CD8-positive, alpha-beta memory T cell (primary cell): ENCODE measurements at regions not wholly inside any gene's neighbourhood (a gene's known extent, or its start where the extent isn't known, plus 50 kb on each side); places are given as distances from the start of the nearest gene placed in this dataset.

Experiments
- CTCF ChIA-PET: fragments of 350-600 bp; sonication (Branson Sonifier 250); formaldehyde crosslinking; loops from one replicate; lab custom pipeline; 2021; ENCODE audit warnings: antibody characterized with exemption; lab: Charles Lee
- POLR2A ChIA-PET: fragments of 350-600 bp; sonication (Branson Sonifier 250); formaldehyde crosslinking; loops from one replicate; lab custom pipeline; 2021; ENCODE audit warnings: antibody characterized with exemption; lab: Charles Lee
- DNase-seq, 5 donors: peaks; one replicate each; pipeline versions ENCODE4 v3.0.0 to v3.0.0-alpha.2; 2020 to 2022; ENCODE audit warnings: mixed read lengths in 1 of 5
- H3K27ac ChIP-seq: one replicate; pipeline ENCODE4 v1.7.0; 2013; ENCODE audit warnings: low read depth, mild to moderate bottlenecking, low read length, moderate library complexity
- H3K27me3 ChIP-seq: 2 replicates; pipeline ENCODE4 v1.7.0; 2013; ENCODE audit warnings: low read length, mild to moderate bottlenecking; ENCODE audit not compliant: insufficient read depth, poor library complexity, severe bottlenecking
- H3K36me3 ChIP-seq: 2 replicates; pipeline ENCODE4 v1.7.0; 2013; ENCODE audit warnings: mild to moderate bottlenecking, low read length, moderate library complexity; ENCODE audit not compliant: insufficient read depth
- H3K4me1 ChIP-seq: 2 replicates; pipeline ENCODE4 v1.7.0; 2013; ENCODE audit warnings: mild to moderate bottlenecking, low read length, moderate library complexity; ENCODE audit not compliant: insufficient read depth
- H3K4me3 ChIP-seq: 2 replicates; pipeline ENCODE4 v1.7.0; 2013; ENCODE audit warnings: mild to moderate bottlenecking, low read length
- H3K9me3 ChIP-seq: 2 replicates; pipeline ENCODE4 v1.7.0; 2013; ENCODE audit warnings: mild to moderate bottlenecking, low read length
- H3K27ac Mint-ChIP-seq, 8 donors: one replicate each; pipeline ENCODE4 v1.8.0; 2020 to 2021; ENCODE audit warnings: mixed read lengths in 8 of 8, mild to moderate bottlenecking in 6 of 8, inconsistent platforms in 3 of 8, moderate library complexity in 3 of 8
- H3K27me3 Mint-ChIP-seq, 2 donors: one replicate each; pipeline ENCODE4 v1.8.0; 2020 to 2021; ENCODE audit warnings: mixed read lengths in 2 of 2, mild to moderate bottlenecking in 1 of 2, moderate library complexity in 1 of 2
- H3K36me3 Mint-ChIP-seq, 3 donors: one replicate each; pipeline ENCODE4 v1.8.0; 2020 to 2021; ENCODE audit warnings: mixed read lengths in 3 of 3, inconsistent platforms in 1 of 3, mild to moderate bottlenecking in 1 of 3
- H3K4me1 Mint-ChIP-seq, 3 donors: one replicate each; pipeline ENCODE4 v1.8.0; 2020 to 2021; ENCODE audit warnings: mixed read lengths in 3 of 3, inconsistent platforms in 1 of 3, mild to moderate bottlenecking in 1 of 3
- H3K4me3 Mint-ChIP-seq, 7 donors: one replicate each; pipeline ENCODE4 v1.8.0; 2020 to 2021; ENCODE audit warnings: mixed read lengths in 7 of 7, mild to moderate bottlenecking in 6 of 7, moderate library complexity in 4 of 7, inconsistent platforms in 2 of 7
- H3K9me3 Mint-ChIP-seq, 5 donors: one replicate each; pipeline ENCODE4 v1.8.0; 2020 to 2022; ENCODE audit warnings: mixed read lengths in 5 of 5, mild to moderate bottlenecking in 3 of 5, moderate library complexity in 2 of 5, inconsistent platforms in 1 of 5

DNA sequence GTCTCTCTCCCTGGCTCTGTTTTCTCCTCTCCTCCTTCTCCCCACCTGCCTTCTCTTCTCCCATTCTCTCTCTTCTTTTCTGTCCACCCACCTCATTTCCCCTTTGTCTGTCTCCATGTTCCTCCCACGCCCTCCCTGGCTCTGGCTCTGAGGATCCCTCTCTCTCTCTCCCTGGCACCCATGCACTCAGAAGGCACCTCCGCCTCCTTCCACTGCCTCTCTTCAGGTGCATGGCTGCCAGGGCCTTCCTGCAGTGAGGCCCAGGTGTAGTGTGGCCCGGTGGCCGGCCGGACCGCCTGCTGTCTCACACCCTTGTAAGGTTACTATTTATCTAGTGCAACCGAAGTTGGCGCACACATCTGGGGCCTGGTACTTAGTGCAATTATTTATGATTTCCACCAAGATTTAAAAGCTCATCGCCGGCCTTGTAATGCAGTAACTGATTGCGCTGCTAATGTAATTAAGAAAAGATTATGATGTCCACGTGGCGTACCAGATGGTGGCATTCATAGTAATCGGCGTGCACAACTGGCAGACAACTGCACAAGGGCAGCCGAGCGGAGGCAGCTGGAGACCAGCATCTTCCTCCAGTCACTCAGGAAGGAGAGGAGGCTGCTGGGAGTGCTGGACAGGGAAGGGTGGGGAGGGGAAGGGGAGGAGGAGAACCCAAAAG is 50.4 kb upstream of the MVB12B start:
- no peaks in the 10 kb centered on the region for H3K4me1 ChIP-seq
- Mint-ChIP-seq H3K9me3 (peaks cover 0 to 16% (median 3%) of the 10 kb centered on the region in 5 donors), H3K4me1 (no peaks in the 10 kb centered on the region), H3K27me3 (peaks cover 16 to 43% of the 10 kb centered on the region in 2 donors), H3K36me3 (peaks cover 0 to 4% (median 0%) of the 10 kb centered on the region in 3 donors), H3K27ac (no peak overlapping the region), H3K4me3 (no peak overlapping the region)
- CTCF ChIA-PET = no interaction called here
- POLR2A ChIA-PET = no interaction called here
- H3K27ac ChIP-seq = no peak overlapping the region
- H3K4me3 ChIP-seq = no peak overlapping the region
- no peaks in the 10 kb centered on the region for H3K27me3 ChIP-seq
- no peaks in the 10 kb centered on the region for H3K9me3 ChIP-seq
- no peak for DNase-seq
- no peaks in the 10 kb centered on the region for H3K36me3 ChIP-seq
